GM12878 (cell line): ENCODE measurements at regions not wholly inside any gene's neighbourhood (a gene's known extent, or its start where the extent isn't known, plus 50 kb on each side); places are given as distances from the start of the nearest gene placed in this dataset.

Experiments used
- EZH2 ChIP-seq: IDR thresholded peaks from 2 replicates; pipeline ENCODE4 v1.6.1; 2012; ENCODE audit warnings: low read depth, mild to moderate bottlenecking, control low read depth, inconsistent platforms, low read length, borderline replicate concordance; ENCODE audit not compliant: control insufficient read depth
- KDM1A ChIP-seq: fragments of 200-600 bp; sonication (generic); IDR thresholded peaks from 2 replicates; pipeline ENCODE4 v1.6.1; 2016; ENCODE audit warnings: borderline replicate concordance
- MTA3 ChIP-seq: IDR thresholded peaks from 2 replicates; pipeline ENCODE4 v1.6.1; 2012; ENCODE audit warnings: low read length, inconsistent platforms, borderline replicate concordance
- NR2C2 ChIP-seq: IDR thresholded peaks from 2 replicates; pipeline ENCODE4 v1.6.1; 2011; ENCODE audit warnings: borderline replicate concordance, low read depth; ENCODE audit not compliant: control insufficient read depth, insufficient read length
- POLR2A ChIP-seq: IDR thresholded peaks from 2 replicates; pipeline ENCODE4 v1.6.1; 2011; ENCODE audit warnings: low read depth, mild to moderate bottlenecking, low read length
- POLR2AphosphoS2 ChIP-seq: IDR thresholded peaks from 2 replicates; pipeline ENCODE4 v1.6.1; 2011; ENCODE audit warnings: low read depth, mild to moderate bottlenecking, low read length, improper control_type of control experiment, moderate library complexity
- RFX5 ChIP-seq: IDR thresholded peaks from 2 replicates; pipeline ENCODE4 v1.6.1; 2011; ENCODE audit warnings: low read depth, low read length, improper control_type of control experiment
- SREBF2 ChIP-seq: IDR thresholded peaks from 2 replicates; pipeline ENCODE4 v1.6.1; 2012; ENCODE audit warnings: mild to moderate bottlenecking, low read length
- SRF ChIP-seq, 2 experiments: IDR thresholded peaks; 2 replicates each; pipeline ENCODE4 v1.6.1; 2011; ENCODE audit warnings: low read depth in 2 of 2, low read length in 2 of 2, mild to moderate bottlenecking in 1 of 2, moderate library complexity in 1 of 2
- TF ChIP-seq, protein P1 (sequence below), 3 experiments: IDR thresholded peaks in 2 of 3; conservative IDR thresholded peaks in 1 of 3; 2 replicates each; pipeline ENCODE4 v1.5.1; 2011; ENCODE audit warnings: low read depth in 3 of 3, low read length in 3 of 3, mild to moderate bottlenecking in 3 of 3, control low read depth in 2 of 3, moderate library complexity in 2 of 3, inconsistent platforms in 1 of 3, mixed read lengths in 1 of 3; ENCODE audit not compliant: control insufficient read depth in 2 of 3, insufficient read depth in 1 of 3; ENCODE audit errors: extremely low read depth in 1 of 3
- TF ChIP-seq, protein P2 (sequence below): IDR thresholded peaks from 2 replicates; pipeline ENCODE4 v1.6.1; 2012; ENCODE audit warnings: mild to moderate bottlenecking, low read depth, low read length
- TF ChIP-seq, protein P3 (sequence below): fragments of 450-650 bp; formaldehyde crosslinking; IDR thresholded peaks from 2 replicates; pipeline ENCODE4 v1.5.0; 2022; ENCODE audit warnings: mild to moderate bottlenecking, missing genetic modification characterization

DNA sequence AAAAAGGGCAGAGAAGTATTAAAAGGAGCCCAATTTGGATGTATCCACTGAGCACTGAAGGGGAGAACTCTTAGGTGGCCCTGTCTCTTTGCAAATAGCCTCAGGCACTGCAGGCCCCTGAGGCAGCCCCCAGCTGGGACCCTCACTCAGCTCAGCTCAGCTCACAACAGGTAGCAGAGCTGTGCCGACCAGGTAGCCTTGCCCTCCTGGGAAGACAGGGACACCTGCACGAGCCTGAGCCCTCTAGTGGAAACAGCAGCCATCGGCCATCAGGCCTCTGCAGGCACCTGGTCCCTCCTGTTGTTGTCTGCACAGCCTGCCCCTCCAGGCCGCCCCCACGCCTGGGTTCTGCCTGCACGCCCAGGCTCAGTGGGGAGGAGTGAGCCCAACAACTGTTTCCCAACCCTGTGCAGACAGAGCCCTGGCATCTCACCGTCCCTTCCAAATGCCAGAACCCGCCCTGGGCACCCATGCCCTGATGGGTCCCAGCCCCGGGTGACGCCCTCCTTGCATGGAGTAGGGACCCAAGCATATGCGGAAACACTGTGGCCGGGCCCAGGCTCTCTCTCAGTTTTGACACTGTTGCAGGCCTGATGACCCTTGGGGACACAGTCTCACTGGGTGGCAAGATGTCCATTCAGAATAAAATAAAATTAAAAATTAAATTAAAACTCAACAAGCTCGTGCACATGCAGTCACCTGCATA, 60.0 kb upstream of the AJAP1 start:
- TF ChIP-seq, protein P1, sequence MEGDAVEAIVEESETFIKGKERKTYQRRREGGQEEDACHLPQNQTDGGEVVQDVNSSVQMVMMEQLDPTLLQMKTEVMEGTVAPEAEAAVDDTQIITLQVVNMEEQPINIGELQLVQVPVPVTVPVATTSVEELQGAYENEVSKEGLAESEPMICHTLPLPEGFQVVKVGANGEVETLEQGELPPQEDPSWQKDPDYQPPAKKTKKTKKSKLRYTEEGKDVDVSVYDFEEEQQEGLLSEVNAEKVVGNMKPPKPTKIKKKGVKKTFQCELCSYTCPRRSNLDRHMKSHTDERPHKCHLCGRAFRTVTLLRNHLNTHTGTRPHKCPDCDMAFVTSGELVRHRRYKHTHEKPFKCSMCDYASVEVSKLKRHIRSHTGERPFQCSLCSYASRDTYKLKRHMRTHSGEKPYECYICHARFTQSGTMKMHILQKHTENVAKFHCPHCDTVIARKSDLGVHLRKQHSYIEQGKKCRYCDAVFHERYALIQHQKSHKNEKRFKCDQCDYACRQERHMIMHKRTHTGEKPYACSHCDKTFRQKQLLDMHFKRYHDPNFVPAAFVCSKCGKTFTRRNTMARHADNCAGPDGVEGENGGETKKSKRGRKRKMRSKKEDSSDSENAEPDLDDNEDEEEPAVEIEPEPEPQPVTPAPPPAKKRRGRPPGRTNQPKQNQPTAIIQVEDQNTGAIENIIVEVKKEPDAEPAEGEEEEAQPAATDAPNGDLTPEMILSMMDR (IDR thresholded peaks at IDR 0.05 in 2 of 3, conservative IDR thresholded peaks at IDR 0.05 in 1 of 3; ENCODE audit: control insufficient read depth in 2 of 3, extremely low read depth in 1 of 3, insufficient read depth in 1 of 3, low read depth in 3 of 3, low read length in 3 of 3) = no peak
- TF ChIP-seq MTA3 (no peak), POLR2A (no peak), NR2C2 (no peak), KDM1A (no peak), SRF (IDR thresholded peaks at IDR 0.05; ENCODE audit: low read depth in 2 of 2, low read length in 2 of 2) (no peak), EZH2 (no peak), SREBF2 (no peak), POLR2AphosphoS2 (no peak), RFX5 (no peak)
- TF ChIP-seq, protein P2, sequence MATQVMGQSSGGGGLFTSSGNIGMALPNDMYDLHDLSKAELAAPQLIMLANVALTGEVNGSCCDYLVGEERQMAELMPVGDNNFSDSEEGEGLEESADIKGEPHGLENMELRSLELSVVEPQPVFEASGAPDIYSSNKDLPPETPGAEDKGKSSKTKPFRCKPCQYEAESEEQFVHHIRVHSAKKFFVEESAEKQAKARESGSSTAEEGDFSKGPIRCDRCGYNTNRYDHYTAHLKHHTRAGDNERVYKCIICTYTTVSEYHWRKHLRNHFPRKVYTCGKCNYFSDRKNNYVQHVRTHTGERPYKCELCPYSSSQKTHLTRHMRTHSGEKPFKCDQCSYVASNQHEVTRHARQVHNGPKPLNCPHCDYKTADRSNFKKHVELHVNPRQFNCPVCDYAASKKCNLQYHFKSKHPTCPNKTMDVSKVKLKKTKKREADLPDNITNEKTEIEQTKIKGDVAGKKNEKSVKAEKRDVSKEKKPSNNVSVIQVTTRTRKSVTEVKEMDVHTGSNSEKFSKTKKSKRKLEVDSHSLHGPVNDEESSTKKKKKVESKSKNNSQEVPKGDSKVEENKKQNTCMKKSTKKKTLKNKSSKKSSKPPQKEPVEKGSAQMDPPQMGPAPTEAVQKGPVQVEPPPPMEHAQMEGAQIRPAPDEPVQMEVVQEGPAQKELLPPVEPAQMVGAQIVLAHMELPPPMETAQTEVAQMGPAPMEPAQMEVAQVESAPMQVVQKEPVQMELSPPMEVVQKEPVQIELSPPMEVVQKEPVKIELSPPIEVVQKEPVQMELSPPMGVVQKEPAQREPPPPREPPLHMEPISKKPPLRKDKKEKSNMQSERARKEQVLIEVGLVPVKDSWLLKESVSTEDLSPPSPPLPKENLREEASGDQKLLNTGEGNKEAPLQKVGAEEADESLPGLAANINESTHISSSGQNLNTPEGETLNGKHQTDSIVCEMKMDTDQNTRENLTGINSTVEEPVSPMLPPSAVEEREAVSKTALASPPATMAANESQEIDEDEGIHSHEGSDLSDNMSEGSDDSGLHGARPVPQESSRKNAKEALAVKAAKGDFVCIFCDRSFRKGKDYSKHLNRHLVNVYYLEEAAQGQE = no peak
- TF ChIP-seq, protein P3, sequence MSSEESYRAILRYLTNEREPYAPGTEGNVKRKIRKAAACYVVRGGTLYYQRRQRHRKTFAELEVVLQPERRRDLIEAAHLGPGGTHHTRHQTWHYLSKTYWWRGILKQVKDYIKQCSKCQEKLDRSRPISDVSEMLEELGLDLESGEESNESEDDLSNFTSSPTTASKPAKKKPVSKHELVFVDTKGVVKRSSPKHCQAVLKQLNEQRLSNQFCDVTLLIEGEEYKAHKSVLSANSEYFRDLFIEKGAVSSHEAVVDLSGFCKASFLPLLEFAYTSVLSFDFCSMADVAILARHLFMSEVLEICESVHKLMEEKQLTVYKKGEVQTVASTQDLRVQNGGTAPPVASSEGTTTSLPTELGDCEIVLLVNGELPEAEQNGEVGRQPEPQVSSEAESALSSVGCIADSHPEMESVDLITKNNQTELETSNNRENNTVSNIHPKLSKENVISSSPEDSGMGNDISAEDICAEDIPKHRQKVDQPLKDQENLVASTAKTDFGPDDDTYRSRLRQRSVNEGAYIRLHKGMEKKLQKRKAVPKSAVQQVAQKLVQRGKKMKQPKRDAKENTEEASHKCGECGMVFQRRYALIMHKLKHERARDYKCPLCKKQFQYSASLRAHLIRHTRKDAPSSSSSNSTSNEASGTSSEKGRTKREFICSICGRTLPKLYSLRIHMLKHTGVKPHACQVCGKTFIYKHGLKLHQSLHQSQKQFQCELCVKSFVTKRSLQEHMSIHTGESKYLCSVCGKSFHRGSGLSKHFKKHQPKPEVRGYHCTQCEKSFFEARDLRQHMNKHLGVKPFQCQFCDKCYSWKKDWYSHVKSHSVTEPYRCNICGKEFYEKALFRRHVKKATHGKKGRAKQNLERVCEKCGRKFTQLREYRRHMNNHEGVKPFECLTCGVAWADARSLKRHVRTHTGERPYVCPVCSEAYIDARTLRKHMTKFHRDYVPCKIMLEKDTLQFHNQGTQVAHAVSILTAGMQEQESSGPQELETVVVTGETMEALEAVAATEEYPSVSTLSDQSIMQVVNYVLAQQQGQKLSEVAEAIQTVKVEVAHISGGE (CRISPR knock-in tag) = no peak
